GM21526 (cell line): ENCODE measurements at regions not wholly inside any gene's neighbourhood (a gene's known extent, or its start where the extent isn't known, plus 50 kb on each side); places are given as distances from the start of the nearest gene placed in this dataset.
A peak's percentile ranks its signal among the peaks of the same experiment; 100 is the strongest.

Experiments
- ATAC-seq: cut with Tn5 transposase; IDR thresholded peaks from one replicate; pipeline ENCODE4 v1.9.1; 2021; ENCODE audit warnings: moderate library complexity; ENCODE audit not compliant: unreplicated experiment, low FRiP score

DNA sequence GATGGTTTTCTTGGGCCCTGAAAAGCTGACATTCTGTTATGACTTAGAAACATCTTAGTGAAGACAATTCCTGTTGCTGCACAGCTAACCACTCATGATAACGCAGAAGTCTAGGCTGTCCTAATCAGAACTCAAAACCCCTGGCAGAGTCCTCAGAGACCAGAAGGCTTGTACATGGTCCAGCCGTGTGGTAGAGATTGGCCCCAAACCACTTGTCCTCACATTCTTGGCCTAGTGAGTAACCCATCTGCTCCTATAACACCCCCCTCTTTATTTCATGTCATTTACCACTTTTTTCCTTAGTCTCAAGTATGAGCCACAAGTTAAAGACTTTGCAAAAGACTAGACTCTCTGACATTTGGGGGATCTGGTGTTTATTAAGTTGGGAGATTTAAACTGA lies 116.5 kb upstream of the ADAMTS18 start:
- ATAC-seq = no peak

DNA sequence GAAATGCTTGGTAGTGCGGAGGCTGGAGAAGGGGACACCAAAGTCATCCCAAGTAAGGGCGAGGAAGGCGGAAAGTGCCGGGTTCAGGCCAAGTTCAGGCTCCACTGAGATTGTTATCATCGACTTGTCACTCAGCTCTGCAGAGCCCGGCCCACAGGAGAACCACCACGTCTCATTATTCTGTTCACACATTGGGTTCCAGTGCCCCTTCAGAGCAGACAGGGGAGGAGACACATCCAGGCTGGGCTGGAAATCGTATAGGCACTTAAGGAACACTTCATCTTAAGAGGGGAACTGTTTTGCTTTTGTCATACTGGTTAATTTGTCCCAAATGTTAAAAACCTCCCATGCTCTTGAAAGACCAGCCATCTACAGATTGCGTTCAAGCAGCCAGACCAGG lies 118.3 kb upstream of the ADAMTS18 start:
- no peak for ATAC-seq

DNA sequence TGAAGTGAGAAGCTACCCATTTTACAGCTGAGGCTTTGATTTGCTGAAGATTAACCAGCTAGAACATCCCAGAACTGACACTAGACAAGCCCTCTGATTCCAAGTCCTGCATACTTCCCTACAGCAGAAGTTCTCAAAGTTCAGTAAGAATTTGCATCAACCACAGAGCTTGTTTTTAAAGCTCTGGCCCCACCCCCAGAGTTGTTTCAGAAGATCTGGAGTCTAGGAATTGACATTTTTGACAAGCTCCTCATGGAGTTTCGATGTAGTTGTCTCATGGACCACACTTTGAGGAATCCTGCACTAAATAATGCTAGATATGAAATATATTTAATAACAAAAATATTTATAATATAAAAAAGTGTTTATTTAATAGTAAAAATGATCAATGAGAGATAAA lies 120.3 kb upstream of the ADAMTS18 start:
- ATAC-seq = no peak

DNA sequence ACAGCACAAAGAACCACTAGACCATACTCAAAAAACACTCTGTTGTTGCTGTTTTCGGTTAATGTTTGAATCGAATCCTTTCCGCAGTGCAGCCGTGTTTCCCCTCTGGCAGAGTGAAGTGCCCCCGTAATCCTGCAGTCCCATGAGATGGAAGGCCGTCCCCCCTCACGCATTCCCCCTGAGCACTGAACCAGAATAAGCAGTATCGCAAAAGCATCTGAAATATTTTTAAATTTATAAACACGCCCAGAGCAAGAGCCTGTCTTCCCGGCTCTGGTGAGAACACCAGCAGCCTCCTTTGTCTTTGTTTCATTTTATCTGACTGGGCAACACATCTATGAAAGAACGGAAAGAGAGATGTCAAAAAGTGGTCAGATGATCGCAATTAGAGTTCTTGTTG lies 121.0 kb upstream of the ADAMTS18 start:
- ATAC-seq = no peak

DNA sequence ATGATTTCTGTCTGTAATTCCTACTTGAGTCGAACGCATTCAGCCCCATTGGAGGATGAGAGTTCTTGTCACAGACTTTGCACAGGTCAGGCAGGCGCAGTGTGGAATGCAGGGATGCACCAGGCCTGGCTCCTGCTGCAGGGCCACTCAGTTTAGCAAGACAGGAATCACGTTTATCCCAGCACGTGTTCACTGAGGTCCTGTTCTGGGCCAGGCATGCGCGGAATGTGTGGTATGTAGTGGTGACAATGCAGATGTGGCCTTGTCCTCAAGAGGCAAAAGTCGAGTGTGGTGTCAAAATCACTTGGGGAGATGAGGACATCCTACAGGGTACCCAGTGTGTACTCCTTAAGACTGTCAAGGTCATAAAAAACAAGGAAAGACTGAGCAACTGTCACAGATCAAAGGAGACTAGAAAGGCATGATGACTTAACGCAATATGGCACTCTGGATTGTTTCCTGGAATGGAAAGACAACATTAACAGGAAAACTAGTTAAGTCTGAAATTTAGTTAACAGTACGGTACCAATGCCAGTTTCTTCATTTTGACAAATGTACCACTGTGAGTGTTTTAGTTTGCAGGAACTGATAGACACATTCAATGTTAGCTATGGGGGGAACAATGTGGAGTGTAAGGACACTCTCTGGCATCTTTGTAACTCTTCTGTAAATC lies 121.5 kb upstream of the ADAMTS18 start:
- ATAC-seq = no peak

DNA sequence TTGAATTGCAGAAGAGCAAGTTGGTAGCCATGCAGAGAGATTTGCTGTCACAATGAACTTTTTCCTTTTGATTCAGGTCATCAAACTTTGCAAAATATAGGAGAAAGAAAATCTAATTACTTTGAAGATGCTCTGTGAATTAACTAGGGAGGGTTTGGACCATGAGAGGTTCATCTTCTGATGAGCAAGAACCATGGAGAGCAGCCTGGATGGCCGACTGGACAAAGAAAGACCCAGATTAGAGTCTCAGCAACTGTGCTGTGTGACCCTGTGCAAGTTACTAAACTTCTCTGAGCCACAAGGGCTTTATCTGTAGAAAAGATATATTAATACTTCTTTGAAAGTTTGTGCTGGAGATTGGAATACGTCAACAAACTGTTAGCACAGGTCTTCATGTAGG lies 122.6 kb upstream of the ADAMTS18 start:
- no peak for ATAC-seq

DNA sequence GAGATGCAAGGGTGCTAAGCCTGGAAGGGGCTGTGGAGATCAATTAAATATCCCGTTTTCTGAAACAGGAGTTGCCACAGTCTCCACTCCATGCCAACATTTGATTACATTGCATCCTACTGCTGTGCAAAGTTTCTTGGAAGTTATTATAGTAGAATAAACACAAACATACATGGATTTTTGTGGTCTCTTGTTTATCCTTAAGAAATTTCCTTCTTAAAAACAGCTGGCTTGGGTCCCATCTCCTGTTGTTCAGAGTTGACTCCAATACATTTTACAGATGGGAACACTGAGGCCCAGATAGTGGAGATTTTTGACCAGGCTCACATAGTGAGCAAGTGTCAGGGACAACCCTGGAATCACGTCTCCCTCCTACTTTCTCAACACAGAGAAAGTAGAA lies 124.0 kb upstream of the ADAMTS18 start:
- ATAC-seq = no peak

DNA sequence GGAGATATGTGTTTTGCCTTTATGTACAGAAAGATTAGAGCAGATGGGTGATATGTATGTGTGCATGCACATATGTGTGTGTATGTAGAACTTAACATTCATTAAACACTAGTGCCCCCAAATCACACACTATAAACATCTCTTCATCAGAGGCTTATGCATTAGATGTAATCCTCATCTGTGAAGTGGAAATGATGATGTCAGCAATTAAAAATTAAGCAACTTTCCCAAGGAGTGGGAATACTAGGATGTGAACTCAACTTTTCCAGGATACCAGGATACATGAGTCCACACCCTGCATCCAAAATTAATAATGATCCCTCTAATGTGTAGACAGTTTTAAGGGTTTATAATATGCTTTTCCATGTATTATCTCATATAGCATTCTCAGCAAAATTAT lies 127.7 kb upstream of the ADAMTS18 start:
- no peak for ATAC-seq

DNA sequence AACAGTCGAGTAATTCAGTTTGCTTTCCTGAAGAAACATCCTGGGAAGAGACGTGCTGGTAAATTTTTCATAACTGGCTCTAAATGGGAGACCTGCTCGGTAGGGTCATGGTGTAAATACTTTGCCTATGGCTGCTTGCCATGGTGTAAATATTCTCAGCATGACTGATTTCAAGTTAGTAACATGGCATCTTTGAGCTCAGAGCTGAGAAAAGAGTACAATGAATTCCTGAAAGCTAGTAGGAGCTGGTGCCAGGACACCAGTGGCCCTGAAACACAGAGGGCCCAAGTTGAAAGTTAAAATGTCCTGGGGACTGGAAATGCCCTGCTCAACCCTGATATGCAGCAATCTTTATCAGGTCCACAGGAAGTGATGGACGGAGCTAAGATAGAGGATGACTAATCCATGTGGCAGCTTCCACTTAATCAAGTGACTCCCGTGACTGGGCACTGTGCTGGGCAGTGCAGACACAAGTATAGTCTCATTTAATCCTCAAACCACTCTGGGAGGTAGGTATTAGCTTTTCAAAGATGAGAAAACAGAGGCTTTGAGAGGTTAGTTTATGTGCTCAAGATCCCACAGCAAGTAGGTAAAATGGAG lies 130.1 kb upstream of the ADAMTS18 start:
- ATAC-seq = no peak

DNA sequence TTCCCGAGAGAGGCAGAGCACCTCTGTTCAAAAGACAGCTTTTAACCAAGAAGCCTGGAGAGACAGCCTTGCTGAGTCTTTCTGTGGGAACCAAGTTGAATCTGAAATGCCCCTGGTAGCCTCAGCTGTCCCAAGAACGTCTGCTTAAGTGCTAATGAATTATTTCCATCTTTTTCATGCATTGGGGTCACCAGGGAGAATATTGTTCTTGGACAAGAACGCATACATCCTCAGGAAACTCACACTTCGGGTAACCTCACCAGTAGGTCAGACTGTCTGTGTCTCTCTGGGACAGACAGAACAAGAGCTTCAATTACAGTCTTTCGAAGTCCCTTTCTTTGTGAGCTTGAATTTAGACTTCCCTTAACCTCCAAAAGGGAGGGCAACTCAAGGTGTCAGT lies 134.6 kb upstream of the ADAMTS18 start:
- ATAC-seq = no peak

DNA sequence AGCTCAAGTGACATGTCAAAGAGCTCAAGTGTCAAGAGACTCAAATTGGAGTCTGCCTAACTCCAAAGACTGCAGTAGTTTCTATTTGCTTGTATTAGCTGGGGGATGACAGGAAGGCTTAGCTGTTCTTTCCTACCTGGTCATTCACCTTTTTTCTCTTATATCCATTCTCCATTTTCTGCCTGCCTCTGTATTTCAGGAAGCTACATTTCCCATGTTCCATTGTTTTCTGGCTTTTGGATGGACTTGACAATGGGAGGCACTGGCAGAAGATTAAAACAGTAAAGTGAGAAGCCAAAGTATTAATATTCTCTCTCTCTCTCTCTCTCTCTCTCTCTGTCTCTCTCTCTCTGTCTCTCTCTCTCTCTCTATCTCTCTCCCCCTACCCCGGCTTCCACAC lies 135.7 kb upstream of the ADAMTS18 start:
- ATAC-seq = no peak

DNA sequence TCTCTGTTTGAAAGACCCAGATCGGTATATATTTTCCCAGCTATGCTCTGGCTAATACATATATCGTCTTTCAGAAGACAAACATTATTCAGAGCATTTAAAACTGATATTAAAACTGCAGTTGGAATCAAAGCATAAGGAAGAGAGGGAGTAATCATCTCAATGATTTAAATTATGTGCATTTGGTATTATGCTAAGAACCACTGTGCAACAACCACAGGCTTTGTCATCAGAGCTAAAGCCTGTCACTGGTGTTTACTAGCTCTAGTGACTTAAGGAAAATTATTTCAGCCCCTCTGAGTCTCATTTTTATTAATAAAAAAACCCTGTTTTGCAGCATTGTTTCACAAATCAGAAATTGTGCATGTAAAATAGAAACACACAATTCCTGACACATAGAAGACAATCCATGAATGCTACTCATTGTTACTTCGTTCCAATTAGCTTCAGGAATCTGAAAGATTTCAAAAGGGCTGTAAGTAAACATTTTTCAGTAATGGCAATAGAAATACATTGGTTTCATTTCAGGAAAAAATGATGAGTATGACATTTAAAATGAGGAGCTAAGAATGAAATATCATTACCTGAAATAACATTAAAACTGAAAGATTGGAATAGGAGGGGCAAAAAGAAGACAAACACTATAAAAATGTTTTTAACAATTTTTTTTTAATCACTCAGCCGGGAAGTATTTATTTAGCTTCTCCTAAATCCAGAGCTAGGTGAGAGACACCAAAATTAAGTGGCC lies 136.5 kb upstream of the ADAMTS18 start:
- no peak for ATAC-seq

DNA sequence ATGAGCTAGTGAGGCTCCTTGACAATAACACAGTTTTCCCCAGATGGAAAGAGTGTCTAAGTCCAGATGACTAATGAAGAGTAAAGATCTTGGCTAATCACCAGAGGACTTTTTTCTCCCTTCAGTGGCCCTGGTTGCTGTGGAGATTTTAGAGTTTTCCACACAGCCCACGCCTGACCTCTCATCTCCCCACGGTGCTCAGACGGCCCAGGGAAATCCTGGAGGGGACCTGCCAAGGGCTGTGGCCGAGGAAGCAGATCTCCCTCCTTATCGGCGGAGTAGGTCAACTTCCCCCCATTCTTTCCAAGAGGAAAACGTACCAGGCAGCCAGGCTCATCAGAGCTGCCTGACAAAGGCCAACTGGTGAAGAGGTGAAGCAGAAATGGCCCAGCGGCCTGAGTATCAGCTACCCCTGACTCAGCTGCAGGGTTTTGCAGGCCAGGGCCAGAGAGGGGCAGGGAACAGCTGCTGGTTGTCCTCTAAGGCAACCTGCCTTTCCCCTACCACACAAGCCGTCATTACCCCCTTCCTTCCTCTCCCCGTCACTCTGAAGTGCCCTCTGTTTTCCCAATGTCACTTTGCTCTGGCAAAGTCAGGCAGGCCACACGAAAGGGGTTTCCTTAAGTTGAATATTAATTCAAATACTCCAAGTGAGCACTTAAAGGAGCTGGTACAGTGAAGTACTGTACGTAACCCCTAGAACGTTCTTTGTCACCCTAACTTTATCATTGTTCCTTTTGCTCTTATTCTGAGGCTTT lies 140.2 kb upstream of the ADAMTS18 start:
- ATAC-seq = no peak

DNA sequence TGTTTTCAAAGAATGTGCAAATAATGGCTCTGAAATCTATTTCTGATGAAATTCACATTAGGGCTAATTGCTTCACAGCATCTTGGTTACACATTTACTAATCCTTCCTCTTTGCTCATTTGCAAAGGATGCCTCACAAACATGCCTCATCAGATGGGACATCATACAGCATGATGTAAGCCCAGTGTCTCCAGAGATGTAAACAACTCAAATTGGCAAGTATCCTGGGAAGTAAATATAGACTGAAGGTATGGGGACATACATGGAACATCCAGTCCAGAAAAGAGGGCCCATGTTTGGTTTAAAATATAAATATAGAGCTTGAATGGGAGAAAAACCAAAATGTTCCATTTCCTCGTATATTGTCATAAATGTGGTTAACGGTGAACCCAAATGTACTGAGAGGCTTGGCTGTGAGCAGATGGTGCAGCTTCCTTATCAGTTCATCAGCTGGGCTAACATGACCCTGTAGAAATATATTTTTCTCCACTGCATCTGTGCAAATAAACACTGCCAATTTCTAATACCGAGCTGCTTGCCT lies 142.9 kb upstream of the NUDT7 start:
- ATAC-seq = no peak

DNA sequence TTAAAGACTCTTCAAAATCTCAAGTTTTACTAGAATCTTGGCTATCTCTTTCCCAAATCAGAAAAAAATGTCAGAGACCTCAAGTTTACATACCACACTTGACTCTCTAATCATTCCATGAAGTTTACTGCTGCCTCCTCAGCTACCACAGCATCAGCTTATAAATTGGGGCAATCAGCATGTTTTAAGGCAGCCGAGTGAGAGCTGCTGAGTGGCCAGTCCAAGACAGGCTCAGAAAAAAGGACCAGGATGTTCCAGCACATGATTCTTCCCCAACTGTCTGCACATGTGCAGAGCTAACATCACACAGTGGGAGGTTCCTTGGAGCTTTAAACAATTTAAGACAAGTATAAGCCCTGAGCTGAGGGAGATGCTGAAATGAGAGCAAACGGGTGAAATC lies 140.6 kb upstream of the NUDT7 start:
- no peak for ATAC-seq

DNA sequence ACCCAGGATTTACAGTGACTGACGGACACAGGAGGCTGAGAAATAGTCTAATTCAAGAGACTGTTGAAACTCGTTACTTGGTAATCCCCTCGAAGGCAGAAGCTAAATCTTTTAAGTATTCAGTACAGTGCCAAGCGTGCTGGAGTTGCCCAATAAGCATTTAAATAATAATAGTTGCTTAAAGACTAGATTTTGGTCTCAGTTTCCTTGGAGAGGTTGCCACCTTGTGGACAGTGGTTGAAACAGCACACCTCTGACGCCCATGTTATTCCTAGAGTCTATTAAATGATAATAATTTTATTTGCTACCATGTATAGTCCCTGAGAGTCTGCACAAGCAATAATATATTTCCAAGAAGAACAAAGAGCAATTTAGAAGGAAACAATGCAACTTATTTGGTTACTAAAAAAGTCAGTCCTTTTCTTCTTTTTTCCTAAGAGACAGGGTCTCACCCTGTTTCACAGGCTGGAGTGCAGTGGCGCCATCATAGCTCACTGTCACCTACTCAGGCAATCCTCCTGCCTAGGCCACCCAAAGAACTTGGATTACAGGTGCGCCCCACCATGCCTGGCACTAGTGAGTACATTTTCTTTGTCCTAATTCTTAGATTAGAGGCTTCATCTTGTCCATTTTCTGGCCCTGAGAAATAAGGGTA lies 138.0 kb upstream of the NUDT7 start:
- peak; percentile 68 for ATAC-seq

DNA sequence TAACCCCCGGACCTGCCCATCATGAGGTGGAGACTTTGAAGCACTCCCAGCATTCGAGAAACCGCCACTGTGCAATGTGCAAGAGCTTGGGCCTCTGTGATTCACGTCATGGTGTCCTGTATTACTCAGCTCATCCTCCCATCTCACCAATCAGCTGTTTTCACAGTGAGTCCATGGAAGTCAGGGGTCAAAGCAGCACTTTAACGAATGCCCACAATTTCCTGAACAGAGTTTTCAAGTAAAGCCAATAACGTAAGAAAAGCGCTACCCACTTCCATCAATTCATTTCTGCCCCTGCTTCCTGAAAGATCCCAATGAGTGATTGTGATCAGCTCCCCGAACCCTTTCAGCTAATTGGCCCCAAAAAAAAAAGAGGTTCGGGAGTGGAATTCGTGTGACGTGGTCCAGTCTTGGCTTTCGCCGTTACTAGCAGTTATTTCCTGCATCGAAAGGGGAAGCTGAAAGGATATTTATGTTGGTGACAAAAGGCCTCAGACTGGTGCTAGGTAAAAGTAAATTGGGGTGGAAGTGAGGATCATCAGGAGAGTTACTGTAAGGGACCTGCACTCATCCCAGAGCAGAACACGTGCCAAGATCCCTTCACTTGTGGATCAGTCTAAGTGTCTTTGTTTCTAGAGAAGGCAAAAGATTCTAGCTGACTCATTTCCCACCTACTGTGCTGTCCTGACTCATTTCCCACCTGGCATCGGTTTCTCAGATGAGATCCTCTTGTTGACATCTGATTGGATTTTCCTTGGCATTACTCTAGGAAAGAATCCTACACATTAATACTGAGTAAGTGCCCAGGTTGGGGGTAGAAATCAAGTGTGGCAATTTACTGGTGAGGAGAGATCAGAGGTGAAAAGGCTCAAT lies 136.7 kb upstream of the NUDT7 start:
- ATAC-seq = no peak

DNA sequence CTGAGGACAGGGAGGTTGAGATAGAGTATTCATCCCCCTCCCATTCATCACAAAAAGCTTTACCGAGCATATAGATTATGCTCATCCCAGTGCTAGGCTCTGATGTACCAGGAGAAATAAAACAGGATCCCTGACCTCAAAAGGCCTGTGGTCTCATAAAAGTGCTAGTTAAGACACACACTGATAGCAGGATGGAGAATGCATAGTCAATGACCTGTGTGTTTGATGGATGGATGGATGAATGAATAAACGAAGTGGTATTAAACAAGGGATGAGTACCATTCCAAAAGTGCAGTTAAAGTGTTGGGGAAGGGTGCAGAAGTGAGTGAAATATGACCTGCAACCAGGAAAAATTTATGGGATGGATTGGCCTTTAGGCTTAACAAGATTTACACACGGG lies 133.9 kb upstream of the NUDT7 start:
- ATAC-seq = no peak

DNA sequence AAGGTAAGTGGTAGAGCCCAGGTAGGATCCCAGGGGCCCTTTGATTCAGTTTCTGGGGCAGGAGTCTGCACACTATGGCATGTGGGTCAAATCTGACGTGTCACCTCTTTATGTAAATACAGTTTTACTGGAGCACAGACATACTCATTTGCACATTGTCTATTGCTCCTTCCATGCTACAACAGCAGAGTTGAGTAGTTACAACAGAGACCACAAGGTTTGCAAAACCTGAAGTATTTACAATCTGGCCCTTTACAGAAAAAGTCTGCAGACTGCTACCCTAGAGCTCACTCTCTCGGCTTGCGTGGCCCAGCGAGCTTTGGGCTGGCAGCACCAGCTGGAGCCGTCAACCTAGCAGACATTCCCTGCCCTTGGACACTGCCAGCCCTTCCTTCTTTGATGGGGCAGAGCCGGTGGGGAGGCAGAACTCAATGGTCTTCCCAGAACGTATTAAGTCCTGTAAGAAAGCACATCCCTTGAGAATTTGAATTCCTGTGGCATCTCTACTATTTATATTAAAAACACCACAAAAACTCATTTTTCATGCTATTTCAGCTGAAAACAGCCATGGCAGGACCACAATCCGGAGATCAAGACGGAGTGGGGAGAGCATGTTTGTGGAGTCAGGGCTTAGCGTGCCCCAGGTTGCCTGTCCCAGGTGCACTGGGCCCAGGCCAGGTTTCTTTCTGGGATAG lies 133.1 kb upstream of the NUDT7 start:
- no peak for ATAC-seq
